ENCODE measurements at regions not wholly inside any gene's neighbourhood (a gene's known extent, or its start where the extent isn't known, plus 50 kb on each side); places are given as distances from the start of the nearest gene placed in this dataset.

DNA sequence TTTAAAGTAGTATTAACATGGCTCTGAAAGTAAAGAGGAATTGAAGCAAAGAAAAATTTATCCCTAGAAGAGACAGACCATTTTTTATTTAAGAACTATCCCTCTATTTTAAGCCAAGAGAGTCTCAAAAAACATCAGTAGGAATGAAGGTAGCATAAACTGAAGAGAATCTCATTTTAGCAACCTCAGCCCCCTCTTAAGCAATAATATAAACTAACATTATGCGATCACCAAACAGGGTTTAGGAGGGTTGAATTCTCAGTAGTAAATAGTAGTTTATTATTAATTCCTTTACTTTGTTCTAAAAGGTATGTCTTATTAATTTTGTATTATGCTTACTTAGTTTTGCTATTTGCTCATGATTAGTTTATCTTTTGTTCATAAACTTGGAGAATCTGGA is 287.4 kb downstream of the CDK5RAP2 start:
- in situ Hi-C loops (cut with HindIII; ENCODE audit: low sequenced_read_pairs), result no loop called here

DNA sequence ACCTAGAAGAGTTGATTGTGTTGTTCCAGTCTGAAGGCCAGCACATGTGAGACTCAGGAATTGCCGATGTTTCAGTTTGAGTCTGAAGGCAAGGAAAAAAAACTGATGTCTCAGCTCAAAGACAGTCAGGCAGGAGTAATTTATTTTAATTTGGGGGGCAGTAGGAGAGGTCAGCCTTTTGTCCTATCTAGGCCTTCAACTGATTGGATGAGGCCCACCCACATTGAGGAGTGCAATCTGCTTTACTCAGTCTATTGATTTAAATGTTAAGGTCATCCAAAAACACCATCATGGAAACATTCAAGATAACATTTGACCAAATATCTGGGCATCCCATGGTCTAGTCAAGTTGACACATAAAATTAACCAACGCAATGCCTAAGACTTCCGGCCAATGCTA is 288.9 kb downstream of the CDK5RAP2 start:
- in situ Hi-C loops (cut with HindIII; ENCODE audit: low sequenced_read_pairs), result no loop called here

DNA sequence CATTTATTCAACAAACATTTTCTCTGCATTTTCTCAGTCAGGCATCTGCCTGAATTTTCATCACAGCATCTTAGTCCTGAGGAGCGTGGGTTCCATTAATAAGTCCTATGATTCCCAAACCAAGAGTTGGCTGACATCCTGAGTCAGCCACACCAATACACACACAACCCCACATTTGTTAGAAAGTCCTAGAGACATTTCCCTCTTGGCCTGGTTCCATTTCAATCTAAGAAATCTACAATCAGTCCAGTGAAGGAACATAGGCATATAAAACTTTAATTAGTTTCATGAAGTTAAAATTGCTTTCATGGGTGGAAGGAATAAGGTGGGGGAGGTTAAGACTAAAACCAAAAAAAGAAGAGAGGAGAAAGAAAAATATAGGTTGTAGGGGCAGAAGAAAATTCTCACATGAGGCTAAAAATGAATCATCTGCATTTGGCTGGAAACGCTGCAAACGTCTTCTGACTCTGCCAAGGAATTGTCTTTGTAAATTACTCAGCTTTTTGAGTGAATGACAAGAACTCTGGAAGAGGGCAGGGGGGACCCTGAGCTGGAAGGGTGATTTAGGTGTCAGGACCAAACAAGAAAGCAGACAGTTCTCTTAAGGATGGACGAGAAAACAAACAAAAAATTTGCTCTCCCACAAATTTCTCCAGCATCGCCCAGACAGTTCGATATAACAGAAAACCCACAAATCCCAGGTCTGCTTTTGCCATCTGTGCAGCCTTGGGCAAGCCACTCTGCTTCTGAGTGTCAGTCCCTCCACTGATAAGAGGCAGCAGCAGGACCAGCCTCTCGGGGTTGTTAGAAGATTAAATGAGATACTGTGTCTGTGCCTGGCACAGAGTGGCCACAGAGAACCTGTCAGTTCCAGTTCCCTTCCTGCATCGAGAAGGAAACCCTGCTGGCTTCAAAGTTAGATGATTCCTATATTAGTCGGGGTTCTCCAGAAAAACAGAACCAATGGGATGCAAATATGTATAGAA is 289.7 kb downstream of the CDK5RAP2 start:
- in situ Hi-C loops (cut with HindIII; ENCODE audit: low sequenced_read_pairs), result no loop called here

DNA sequence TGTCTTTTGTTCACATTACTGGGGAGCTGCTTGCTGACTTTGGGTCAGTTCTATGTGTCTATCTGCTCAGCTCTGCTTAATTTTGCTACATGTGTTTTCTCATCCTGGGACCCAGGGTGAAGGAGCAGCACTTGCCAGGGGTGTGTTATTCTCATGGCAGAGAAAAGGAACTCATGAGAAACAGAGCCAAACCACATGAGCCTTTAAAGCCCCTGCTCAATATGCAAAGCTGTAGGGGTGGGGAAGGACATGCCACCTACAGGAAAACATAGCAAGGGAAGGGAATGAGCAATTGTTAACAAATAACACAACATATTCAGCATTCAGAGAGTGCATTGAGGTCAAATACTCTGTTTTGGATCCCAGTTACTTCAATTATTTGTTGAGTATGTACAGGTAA is 290.9 kb downstream of the CDK5RAP2 start:
- in situ Hi-C loops (cut with HindIII; ENCODE audit: low sequenced_read_pairs), result no loop called here

DNA sequence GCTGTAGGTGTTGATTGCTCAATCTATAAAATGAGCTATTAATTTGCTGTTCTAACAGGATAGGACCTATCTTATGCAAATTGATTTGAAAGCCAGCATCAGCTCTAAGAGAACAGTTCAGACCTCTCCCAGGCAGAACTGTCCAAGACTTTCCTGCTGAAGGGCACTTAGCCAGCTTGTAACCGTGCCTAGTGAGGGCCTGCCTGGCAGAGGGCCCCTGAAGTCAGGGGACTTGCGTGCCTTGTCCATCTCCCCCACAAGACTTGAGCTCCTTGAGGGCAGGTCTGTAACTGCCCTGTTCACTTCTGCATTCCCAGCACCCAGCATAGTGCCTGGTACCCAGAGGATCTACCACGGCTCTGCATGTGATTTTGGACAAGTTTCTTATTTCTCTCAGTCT is 293.4 kb downstream of the CDK5RAP2 start:
- in situ Hi-C loops (cut with HindIII; ENCODE audit: low sequenced_read_pairs), result no loop called here

DNA sequence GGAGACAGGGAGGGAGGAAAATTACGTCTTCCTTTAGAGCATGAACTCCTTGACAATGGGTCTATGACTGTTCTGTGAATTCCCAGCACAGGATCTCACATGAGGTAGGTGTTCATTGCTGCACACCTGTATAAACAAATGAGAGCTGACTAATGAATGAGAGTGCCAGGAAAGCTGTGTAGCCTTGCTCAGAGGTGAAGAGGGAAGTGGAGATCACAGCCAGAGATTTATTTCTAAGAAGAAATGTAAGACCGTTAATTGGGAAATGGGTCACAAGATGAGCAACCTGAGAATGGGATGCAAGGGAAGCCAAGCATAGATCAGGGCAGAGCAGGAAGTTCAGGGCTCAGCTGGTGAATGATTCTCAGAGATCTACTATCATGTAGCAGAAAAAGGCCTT is 295.1 kb downstream of the CDK5RAP2 start:
- in situ Hi-C loops (cut with HindIII; ENCODE audit: low sequenced_read_pairs), result no loop called here

DNA sequence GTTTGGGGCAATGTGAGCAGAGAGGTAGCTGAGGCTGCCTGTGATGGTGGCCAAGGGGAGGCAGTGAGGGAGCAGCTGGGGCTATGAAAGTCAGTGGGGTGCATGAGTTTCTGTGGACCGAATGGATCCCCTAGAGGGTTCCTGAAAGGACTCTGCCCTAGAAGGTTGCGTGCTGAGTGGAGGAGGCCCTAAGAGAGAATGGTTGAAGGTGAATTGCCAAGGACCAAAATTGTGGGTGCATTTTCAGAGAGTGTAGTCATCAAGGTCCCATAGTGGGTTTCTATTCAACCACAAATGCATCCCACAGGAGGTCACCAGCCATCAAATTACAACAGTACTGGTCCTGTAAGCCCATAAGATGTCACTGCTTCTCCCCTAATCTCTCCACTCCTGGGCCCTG is 298.3 kb downstream of the CDK5RAP2 start:
- in situ Hi-C loops (cut with HindIII; ENCODE audit: low sequenced_read_pairs), result no loop called here

DNA sequence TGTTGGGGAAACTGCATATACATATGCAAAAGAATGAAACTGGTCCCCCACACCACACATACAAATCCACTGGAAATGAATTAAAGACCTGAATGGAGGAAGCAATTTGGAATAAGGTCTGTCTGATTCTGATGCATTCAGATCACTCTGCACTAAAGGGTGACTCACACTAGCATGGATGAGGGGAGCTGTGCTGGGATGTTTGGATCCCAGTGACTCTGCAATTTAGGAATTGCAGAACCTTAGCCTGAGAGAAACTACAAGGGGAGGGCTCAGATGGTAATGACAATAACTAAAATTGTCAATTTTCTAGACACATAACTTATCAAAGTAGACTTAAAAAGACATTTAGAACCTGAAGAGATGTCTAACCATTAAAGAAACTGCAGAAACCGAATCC is 312.0 kb downstream of the CDK5RAP2 start:
- in situ Hi-C loops (cut with HindIII; ENCODE audit: low sequenced_read_pairs), result no loop called here

DNA sequence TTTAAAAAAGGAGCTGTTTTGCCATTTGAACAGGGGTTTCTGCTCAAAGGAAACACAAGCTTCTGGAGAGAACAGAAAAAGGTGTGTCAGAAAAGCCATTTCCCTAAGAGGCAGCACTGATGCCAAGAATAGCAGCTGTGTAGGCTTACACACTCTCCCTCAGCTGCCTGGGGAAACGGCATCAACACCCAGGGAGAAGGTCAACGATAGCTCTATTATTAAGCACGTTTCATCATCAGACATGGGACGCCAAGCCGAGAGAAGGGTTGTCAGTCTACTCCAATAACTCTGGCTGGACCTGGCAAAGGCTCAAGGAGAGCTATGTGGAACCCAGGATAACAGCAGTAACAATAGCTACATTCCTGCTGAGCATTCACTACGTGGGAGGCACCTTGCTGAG is 314.2 kb downstream of the CDK5RAP2 start:
- in situ Hi-C loops (cut with HindIII; ENCODE audit: low sequenced_read_pairs), result no loop called here

DNA sequence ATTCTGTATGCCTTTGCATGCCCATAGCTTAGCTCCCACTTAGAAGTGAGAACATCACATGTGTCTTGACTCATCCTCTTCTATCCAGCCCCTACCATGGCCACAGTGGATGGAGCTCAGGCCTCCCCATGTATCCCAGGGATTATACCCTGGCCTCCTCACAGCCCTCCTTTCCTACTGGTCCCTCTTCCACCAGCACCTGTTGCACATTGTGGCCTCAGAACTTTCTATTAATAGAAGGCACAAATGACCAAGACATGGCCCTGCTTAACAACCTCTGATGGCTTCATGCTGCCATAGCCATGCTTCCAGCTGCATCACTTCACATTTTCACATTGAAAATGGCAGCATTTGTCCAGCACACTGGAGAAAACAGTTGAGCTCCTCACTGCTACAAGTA is 315.4 kb downstream of the CDK5RAP2 start:
- in situ Hi-C loops (cut with HindIII; ENCODE audit: low sequenced_read_pairs), result no loop called here

DNA sequence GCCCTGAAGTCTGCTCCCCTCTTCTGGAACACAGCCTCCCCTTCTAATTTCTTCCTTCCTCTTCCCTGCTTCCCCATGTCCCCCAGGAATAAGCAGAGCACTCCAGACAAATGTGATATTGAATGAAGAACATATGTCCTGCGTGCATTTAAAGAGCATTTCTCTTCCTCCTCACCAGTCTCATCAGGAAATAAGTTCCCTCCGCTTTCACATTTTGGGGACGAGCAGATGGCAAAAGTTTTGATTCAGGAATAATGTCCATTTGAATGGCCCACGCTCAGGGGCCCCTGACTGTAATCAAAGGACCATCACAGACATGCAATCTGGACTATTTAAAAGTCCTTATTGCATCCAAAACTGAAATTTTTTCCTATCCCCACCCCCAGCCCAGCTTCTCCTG is 316.1 kb downstream of the CDK5RAP2 start:
- in situ Hi-C loops (cut with HindIII; ENCODE audit: low sequenced_read_pairs), result no loop called here

DNA sequence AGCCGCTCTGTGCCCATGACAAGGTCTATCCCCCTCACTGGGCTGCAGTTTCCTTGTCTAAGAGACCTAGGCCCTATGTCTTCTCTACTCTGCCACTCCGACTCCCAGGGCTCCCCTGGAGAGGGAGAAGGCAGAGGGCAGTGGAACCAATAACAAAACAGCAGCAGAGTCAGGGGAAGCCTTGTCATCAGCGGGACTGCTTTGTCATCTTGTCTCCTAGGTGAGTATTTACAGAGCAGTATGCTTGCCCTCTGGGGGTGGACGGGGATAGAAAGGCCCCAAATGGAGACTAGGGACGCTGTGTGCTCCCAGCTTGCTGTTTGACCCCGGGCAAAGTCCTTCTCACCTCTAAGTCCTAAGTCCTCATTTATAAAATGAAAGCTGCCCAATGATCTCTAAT is 318.5 kb downstream of the CDK5RAP2 start:
- in situ Hi-C loops (cut with HindIII; ENCODE audit: low sequenced_read_pairs), result no loop called here

DNA sequence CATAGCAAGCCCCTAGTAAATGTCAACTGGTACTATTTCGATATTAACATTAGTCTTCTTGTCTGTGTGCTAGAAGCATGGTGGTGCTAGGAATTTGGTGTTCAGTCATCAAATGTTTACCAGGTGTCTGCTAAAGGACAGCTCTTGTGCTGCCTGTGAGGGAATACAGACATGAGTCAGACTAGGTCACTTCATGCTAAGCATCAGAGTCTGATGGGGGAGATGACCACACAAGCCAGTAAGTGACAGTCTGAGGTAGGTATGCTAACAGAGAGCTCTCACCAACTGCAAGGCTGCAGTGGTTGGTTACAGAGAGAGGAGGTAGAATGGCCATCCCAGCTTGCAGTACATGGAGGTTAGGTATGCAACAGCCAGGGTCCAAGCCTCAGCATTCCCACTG is 320.9 kb downstream of the CDK5RAP2 start:
- in situ Hi-C loops (cut with HindIII; ENCODE audit: low sequenced_read_pairs), result no loop called here

DNA sequence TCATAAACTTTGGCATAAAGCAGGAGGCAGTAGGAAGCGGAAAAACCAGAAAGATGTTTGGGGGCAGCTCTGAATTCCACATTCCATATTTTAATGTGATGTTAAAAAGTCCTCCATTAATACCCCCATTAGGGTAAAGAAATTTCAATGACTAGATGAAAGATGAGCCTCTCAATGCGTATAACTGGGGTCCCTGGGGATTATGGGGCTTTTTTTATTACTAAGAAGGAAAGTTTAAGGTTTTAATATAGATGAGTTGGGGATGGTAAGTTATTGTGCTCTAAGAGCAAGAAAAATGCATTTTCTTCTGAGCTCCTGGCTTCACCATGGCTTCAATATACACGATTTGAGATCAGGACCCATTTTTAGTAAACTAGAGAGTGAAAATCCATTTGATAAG is 321.9 kb downstream of the CDK5RAP2 start:
- in situ Hi-C loops (cut with HindIII; ENCODE audit: low sequenced_read_pairs), result no loop called here

DNA sequence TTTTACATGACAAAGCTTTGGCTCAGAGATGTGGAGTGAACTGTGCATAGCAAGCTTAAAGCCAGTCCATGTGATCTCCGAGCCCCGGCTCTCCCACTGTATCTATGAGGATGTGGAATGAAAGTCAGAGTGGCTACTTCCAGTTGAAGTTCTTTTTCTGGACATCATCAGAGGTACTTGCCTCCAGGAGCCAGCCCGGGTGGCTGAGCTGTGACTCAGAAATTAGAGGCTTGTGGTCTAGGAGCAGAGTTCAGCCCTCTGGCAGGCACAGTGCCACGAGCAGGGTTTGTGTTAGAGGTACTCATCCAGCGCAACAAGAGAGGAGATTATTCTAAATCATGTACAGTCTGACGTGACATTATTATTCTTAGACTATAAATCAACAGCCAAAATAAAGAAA is 322.5 kb downstream of the CDK5RAP2 start:
- in situ Hi-C loops (cut with HindIII; ENCODE audit: low sequenced_read_pairs), result no loop called here

DNA sequence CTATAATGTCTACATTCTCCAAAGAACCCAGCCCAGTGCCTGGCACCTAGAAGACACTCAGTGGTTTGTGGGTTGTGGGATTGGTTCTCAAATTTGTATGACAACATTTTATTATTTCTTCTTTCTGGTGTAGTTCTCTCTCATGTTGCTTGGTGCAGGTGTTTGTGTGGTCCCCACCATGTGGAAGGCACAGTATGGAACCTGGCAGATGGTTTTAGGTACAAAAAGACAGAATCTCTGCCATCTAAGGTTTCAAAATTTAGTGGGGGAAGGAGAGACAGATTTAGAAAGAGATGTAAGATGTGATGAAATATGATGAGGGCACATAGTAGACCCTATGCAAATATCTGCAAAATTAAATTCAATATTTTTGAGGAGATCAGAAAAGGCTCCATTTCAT is 323.8 kb downstream of the CDK5RAP2 start:
- in situ Hi-C loops (cut with HindIII; ENCODE audit: low sequenced_read_pairs), result no loop called here

DNA sequence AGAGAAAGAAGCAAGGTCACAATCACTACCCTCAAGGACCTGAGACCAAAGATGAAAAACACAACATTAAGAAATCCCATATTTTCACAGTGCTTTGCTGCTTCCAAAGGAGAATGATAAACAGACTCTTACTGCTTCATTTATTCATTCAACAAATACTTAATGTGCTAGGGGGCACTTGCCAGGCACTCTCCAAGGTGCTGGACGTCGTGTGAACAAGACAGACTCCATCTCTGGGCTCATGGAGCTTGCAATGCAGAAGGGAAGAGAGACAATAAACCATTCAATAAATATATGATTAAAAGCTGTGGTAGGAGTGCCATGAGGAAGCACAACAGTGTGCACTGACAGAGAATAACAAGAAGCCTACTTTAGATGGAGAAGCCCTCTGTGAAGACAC is 327.7 kb downstream of the CDK5RAP2 start:
- in situ Hi-C loops (cut with HindIII; ENCODE audit: low sequenced_read_pairs), result no loop called here

DNA sequence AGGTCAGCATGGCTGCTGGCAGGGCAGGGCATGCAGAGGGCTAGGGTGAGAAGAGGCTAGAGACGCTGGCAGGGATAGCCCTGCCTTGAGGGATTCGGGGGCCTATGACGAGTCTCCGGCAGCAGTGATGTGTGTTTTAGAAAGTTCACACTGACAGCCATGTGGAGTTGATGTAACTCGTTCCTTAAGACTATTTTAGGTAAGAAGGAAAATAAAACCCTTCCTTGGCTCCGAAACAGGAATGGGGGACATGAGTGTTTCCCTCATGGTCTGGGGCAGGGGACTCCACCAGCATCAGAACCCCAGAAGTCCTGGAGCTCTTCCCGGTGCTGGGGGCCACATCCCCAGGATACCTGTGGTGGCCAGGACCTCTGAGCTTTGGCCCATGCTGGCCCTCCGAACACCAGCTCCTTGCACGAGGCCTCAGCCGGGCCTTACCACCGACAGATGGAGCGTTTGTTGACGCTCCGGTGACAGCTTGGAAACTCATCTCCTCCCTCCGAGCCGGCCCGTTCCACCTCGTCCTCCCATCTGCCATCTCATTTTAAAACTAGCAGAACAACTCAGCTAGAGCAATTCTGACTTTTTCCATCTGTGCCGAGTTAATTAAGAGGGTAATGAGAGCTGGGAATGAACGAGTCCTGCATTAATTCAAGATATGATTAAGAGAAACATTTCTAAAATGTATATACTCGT is 337.7 kb downstream of the CDK5RAP2 start:
- in situ Hi-C loops (cut with HindIII; ENCODE audit: low sequenced_read_pairs), result no loop called here

DNA sequence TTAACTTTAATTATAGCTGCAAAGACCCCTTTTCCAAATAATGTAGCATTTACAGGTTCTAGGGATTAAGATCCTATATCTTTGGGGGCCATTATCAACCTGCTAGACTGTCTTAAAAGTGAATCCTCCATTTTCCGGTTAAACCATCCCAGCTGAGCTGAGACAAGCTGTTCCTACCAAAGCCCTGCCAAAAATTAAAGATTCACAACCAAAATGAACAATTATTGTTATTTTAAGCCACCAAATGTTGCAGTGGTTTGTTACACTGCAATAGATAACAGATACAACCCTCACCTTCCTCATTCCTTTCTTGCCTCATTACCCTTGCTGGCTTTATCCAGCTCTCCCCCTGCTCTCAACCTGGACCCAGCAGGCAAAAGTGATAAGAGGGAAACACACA is 343.4 kb downstream of the CDK5RAP2 start:
- in situ Hi-C loops (cut with HindIII; ENCODE audit: low sequenced_read_pairs), result no loop called here

DNA sequence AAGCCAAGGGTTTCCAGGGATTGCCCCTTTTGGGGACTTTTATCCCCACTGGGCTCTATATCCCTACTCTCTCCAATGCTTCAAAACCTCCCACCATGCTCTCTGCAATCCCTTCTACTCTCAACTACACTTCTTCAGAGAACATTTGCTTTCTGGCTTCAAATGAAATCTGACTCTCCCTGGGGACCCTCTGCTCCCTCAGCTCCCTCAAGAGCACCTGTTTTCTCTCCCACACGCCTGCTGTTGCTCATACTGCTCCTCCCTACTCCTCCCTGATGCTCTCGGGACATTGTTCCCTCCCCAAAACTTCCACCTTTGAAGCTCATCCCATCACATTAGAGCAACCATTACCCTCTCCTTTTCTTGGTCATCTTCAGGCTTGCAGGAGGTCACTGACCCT is 344.9 kb downstream of the CDK5RAP2 start:
- in situ Hi-C loops (cut with HindIII; ENCODE audit: low sequenced_read_pairs), result no loop called here

DNA sequence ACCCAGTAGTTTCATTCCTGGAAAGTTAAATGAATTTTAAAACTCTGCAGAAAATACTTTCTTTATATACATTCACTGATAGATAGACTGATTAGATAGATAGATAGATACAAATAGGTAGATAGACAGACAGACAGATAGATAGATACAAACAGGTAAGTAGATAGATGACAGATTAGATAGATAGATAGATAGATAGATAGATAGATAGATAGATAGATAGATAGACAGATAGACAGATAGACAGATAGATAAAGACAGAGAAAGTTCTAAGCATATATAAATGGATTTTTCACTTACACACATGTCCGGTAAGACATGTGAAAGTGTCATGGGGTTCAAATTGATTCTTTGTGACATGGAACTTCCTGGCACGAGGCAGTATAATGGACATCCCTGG is 349.7 kb downstream of the CDK5RAP2 start:
- in situ Hi-C loops (cut with HindIII; ENCODE audit: low sequenced_read_pairs), result no loop called here

DNA sequence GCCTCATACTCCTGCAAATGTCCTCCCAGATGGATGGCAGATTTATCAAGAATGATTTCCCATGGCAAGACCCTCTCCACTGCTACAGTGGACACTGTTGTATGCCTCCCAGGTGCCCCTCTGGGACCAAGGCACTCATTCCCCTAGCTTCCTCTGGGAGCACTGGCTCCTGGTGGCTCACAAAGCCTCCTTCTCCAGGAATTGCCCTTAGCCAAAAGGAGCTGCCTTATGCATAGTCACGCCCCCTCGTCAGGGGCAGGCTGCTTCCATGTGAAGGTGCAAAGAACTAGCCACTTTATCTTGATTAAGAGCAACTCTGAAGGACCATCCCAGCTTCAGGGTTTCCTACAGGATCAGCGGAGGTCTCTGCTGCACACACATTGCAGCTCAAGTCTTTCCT is 358.1 kb downstream of the CDK5RAP2 start:
- in situ Hi-C loops (cut with HindIII; ENCODE audit: low sequenced_read_pairs), result no loop called here

Data from DLD1 (cell line).